CD4-positive, alpha-beta T cell treated with Interferon alpha-2 for 1 hour (primary cell): ENCODE measurements at regions not wholly inside any gene's neighbourhood (a gene's known extent, or its start where the extent isn't known, plus 50 kb on each side); places are given as distances from the start of the nearest gene placed in this dataset.

ENCODE experiments used
- DNase-seq, 2 donors: peaks; one replicate each; pipeline ENCODE4 v3.0.0-alpha.2; 2020 to 2022

GRCh38 chr7:41877118-41877517 is 174.2 kb upstream of the INHBA start:
- DNase-seq, result no peak

- no peak for DNase-seq
Observed at GRCh38 chr7:41875513-41875912, 172.6 kb upstream of the INHBA start.

DNA sequence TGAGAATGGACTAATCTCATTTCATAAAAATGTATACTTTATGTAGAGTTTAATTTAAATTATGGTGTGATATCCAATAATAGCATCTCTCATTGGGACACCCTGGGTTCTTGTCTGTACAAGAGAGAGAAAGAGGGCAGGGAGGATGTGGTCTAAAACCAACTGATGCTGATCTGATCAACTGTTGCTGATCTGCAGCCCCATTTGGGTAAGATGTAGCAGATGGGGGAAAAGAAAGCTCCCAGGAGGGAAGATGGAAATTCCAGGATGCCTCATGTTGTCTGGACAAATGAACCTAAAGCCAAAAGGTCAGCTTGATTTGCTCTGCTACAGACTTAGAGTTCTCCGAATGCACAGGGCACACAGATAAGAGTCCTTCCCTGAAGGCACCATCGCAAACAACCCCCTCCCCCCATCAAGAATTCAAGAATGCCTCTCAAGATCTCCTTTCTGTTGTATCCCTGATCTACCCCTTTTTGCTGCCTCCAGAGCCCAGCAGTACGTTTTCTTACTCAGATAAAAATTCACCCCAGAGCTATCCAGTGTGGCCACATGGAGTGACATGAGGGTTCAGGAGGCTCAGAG is 171.4 kb upstream of the INHBA start:
- DNase-seq, result no peak

- DNase-seq, result no peak
Observed at GRCh38 chr7:41873741-41874140, 170.9 kb upstream of the INHBA start.

GRCh38 chr7:41872966-41873365 is 170.1 kb upstream of the INHBA start:
- no peak for DNase-seq

- DNase-seq, result peak; percentile 12 to 37
Observed at GRCh38 chr7:41870461-41871138, 167.7 kb upstream of the INHBA start.

- peak in 1 of 2 donors; percentile 23 for DNase-seq
Observed at GRCh38 chr7:41869997-41870396, 167.1 kb upstream of the INHBA start.

DNA sequence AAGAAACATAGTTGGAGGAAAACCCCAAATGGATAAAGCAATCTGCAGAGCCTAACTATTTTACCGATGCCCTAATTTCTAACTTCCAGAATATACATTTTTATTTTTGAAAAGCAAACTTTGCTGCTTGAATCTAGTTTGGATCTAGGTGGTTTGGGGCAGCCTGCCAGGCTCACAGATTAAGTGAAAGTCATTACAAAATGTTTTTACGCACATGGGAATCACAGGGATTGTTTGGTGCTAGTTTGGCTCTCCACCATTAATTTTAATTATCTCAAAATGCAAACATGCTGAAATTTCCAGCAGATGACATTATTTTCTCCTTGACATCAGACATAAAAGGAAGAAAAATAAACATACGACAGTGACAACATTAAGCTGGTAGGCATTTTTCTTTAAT is 166.7 kb upstream of the INHBA start:
- no peak for DNase-seq

DNA sequence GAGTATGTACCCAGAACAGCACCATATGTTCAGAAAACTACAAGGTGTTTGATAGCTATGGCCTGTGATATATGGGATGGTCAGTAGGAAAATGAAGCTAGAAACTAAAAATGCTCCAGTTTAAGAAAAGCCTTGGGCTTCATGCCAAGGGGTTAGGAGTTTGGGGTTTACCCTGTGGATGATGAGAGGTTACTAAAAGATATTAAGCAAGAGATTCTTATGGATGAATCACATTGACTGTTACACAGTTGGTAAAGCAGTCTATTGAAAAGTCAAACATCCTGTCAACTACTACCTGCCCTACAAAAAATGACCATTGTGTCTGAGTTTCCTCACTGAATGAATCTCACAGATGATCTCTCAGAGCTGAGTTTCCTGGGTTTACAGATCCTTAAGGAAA is 166.2 kb upstream of the INHBA start:
- peak in 1 of 2 donors; percentile 10 for DNase-seq

DNA sequence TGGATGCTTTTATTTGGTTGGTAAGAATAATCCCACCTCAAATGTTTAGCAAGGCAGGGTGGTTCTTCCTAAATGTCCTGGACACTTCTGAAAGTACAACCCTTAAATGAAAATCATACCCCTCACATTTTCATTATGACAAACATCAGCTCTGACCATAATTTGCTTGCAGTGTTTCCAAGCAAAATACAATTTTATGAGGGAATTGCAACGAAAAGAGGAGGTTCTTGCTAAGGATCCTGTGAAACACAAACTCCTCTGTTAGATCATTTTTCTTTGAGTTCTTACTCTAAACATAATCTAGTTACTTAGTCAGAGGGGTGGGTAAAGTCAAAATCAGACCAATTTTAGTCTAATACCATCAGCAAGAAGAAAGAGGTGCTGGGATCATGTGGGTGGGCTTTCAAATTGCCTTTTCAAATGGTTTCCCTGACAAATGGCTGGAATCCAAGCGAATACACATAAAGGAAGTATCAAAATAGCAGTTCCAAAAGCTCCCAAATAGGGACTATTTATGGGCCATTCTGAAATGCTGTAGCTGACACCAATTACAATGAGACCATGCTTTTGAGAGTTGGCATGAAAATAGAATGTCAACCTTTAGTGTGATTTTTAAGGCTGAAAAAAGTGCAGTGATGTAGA is 164.9 kb upstream of the INHBA start:
- no peak for DNase-seq

- DNase-seq, result no peak
Observed at GRCh38 chr7:41862261-41862660, 159.4 kb upstream of the INHBA start.

DNA sequence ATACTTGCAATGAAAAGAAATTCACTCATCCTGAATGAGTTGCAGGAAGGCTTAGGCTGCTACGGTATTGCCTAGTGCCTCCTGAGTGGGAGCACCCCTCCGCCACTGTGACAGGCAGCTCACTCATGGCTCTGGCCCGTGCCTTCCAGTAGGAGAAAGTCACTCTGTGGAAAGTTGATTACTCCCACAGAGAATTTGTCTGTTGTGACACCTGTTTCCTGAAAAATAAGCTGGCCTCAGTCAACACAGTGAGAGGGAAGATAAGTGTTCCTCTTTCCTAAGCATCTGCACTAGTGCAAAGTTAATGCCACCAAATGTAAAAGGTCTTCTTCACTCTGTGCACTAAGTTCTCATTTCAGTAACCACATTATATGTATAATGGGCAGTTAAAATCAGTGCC is 158.8 kb upstream of the INHBA start:
- no peak for DNase-seq

DNA sequence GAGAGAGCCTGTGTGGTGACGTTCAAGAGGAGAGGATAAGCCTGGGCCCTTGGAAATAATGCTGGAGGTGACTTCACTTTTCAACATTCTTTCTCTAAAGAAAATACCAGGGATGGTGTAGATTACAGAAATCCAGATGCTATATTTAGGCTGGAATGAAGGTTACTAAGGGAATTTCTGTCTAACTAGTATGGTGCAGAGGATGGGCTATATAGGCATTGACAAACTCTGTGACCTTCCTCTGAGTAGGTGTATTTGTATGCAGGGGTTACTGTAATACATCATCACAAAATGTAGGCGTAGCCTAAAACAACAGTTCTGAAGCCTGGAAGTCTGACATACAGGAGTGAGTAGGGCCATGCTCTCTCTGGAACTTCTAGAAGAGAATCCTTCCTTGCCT is 155.3 kb upstream of the INHBA start:
- DNase-seq, result no peak

- no peak for DNase-seq
Observed at GRCh38 chr7:41855798-41856197, 152.9 kb upstream of the INHBA start.

GRCh38 chr7:41847606-41848005 is 144.7 kb upstream of the INHBA start:
- no peak for DNase-seq

DNA sequence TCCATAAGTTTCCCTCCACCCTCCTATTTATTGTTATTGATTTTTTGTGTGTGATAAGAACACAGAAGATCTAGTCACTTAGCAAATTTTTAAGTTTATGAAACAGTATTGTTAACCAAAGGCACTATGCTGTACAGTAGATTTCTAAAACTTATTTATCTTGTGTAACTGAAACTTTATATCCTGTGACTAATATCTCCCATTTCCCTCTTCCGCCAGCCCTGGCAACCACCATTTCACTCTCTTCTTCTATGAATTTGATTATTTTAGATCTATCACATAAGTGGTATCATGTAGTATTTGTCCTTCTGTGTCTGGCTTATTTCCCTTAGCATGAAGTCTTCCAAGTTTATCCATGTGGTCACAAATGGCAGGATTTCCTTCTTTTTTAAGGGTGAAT is 144.3 kb upstream of the INHBA start:
- DNase-seq, result no peak

GRCh38 chr7:41842956-41843355 is 140.1 kb upstream of the INHBA start:
- no peak for DNase-seq

- no peak for DNase-seq
Observed at GRCh38 chr7:41837916-41838315, 135.0 kb upstream of the INHBA start.

DNA sequence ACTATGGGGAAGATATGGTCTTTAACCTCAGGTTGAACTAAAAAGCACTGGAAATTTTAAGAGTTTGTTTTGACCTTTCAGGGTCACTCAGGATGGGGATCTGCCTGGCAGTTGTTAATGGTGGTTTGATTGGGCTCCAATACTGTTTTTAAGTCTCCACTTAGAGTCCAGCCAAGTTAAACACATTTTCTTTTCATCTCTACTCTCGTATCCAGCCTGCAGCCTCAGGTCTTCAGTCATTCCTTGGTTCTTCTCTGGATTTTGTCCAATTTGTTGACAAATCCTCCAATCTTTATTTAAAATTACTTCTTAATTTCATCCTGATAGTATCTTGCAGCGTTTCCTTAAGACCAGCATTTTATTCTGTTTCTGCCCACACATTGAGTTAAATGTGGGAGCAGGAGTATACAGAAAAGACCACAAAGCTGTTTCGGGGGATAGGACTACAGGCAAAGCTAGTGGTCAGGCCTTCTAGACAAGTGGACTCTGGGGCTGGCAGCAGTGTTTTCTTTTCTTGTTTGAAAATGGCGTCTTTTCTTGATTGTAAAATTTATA is 133.2 kb upstream of the INHBA start:
- no peak for DNase-seq

DNA sequence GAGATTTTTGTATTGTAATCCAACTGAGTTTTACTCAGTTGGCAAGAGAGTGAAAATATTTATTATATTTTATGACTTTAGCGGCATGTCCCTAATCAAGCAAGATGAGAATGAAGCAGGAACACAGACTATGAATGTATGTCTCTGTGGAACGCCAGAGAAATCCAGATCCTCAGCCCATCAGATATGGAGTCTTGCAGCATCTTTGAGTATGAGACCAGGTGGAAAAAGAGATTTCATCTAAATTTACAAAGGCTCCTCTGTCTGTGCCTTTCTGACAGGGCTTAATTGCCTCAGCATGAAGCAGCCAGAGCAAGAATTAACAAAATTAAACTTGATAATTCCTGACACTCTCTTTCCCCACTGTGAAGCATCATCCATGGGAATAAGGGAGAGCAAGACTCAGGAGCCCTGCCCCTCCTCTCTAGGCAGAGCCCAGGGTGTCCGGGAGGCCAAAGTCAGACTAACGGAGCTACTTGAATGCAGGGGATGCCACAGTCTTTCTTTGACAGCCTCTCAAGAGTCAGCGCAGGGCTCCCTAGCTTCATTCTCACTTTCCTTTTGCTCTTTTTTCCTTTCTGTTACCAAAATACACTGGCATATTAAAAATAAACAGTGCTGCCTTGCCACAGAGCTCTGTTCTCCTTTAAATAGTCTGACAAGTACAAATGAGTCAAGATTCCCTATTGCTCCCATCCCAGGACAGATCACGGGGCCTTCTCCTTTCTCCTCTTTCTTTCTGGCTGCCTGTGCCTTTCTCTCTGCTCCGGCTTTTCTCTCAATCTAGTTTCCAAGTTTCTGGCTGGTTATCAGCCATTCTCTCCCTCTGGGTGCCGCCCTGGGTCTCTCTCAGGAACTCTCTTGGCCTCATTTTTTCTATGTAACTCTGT is 132.2 kb upstream of the INHBA start:
- DNase-seq, result no peak

- no peak for DNase-seq
Observed at GRCh38 chr7:41832941-41833340, 130.1 kb upstream of the INHBA start.

- DNase-seq, result no peak
Observed at GRCh38 chr7:41830271-41830670, 127.4 kb upstream of the INHBA start.

DNA sequence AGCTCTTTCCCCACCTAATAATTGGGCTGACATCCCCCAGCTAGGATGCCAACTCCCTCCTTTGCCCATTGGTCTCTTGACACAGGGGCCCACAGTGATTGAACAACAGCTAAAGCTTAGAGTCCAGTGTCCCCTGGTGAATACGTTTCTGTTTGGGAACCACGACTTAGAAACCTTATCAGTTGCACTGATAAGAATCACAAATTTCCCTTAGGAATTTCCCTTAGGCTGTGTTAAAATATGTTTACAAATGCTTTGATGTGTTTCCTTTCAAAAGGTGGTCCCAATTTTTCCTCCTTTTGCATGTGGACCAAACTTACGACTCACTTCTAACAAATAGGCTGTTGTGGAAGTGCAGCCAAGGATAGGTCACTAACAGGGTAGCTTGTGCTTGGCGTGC is 126.0 kb upstream of the INHBA start:
- DNase-seq, result no peak
